EH (cell line): ENCODE measurements at regions not wholly inside any gene's neighbourhood (a gene's known extent, or its start where the extent isn't known, plus 50 kb on each side); places are given as distances from the start of the nearest gene placed in this dataset.
"Not testable (repeated sequence)": the region's sequence is repeated elsewhere in the genome, so short reads cannot be mapped to it uniquely, and the experiment has no call there.

ENCODE experiments used
- DNase-seq: peaks from one replicate; pipeline ENCODE4 v3.0.0-alpha.2; 2015; ENCODE audit warnings: low read depth

DNA sequence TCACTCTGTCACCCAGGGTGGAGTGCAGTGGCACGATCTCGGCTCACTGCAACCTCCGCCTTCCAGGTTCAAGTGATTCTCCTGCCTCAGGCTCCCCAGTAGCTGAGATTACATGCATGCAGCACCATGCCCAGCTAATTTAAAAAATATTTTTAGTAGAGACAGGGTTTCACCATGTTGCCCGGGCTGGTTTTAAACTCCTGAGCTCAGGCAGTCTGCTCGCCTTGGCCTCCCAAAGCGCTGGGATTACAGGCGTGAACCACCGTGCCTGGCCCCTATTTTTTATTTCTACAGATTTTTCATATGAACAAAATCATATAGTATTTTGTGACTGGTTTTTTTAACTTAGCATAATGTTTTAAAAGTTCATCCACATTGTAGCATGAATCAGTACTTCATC, 310.6 kb downstream of the RPS24 start:
- not testable (repeated sequence) for DNase-seq

DNA sequence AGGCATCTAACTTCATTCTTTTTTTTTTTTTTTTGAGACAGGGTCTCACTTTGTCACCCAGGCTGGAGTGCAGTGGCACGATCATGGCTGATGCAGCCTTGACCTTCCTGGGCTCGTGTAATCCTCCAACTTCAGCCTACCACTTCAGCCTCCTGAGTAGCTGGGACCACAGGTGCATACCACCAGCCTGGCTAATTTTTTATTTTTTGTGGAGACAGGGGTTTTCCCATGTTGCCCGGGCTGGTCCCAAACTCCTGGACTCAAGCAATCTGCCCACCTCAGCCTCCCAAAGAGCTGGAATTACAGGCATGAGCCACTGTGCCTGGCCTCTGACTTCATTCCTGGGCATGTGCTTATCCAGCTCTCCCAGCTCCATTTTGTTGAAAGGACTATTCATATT, 311.9 kb downstream of the RPS24 start:
- DNase-seq, result not testable (repeated sequence)

DNA sequence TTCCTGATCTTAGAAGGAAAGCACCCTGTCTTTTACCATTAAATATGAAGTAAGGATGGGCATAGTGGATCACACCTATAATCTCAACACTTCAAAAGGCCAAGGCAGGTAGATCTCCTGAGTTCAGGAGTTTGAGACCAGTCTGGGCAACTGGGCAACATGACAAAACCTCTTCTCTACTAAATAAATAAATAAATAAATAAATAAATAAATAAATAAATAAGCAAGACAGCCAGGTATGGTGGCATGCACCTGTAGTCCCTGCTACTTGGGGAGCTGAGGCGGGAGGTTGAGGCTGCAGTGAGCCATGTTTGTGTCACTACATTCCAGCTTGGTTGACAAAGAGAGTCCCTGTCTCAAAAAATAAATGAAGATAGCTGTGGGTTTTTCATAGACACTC, 313.1 kb downstream of the RPS24 start:
- no peak for DNase-seq

DNA sequence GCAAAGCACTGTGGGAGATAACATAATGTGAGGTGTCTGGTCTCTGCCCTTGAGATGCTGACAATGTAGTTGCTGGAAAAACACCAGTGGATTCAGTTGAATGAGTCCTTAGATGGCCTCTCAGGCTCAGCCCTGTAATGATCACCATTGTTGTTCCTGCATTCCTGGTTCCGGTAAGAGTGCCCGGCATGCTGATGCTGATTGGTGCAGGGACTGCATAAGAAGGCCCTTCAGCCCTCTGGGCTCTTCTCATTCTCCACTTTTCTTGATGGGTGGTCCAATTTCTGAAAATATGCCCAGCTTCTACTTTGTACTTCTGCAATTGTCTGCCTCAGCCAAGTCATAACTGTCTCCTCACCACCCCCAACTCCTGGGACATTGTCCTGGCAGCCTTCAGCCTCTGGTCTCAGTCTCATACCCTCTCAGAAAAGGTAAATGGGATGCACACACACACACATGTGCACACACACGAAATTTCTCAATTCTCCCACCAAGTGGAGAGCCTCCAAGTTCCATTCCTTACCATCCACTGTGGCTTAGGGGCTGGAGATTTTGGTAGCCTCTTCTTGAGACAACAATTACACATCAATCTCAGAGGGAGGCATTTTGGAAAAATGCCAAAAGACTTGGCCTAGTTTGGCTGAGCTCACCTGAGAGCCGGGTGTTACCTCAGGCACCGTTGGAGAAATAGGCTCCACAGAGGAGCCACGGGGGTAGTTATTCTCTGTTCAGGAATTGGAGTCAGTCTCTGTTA, 314.9 kb downstream of the RPS24 start:
- no peak for DNase-seq

GRCh38 chr10:78349165-78349516, 315.5 kb downstream of the RPS24 start:
- DNase-seq, result no peak

- DNase-seq, result no peak
Measured at GRCh38 chr10:78349911-78350663, 316.4 kb downstream of the RPS24 start.

- DNase-seq, result no peak
Measured at GRCh38 chr10:78351283-78351682, 317.6 kb downstream of the RPS24 start.

GRCh38 chr10:78351809-78352208, 318.1 kb downstream of the RPS24 start:
- no peak for DNase-seq

DNA sequence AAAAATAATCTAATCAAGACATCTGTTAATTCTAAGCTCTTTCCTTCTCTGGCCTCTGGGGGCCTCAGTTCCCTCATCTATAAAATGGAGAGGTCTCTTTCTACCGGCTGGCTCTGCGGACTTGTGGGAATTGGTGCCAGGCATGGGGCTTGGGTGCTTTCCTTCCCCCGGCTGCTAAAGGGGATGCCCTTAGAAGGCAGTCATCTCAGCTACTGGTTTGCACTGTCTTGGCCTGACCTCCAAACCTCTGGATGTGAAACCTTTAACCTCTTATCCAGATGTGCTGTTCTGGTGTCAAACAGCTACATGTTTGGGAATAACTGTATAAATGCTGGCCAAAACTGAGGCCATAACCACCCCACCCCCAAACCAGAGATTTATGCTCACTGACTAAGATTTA, 320.0 kb downstream of the RPS24 start:
- DNase-seq, result no peak

DNA sequence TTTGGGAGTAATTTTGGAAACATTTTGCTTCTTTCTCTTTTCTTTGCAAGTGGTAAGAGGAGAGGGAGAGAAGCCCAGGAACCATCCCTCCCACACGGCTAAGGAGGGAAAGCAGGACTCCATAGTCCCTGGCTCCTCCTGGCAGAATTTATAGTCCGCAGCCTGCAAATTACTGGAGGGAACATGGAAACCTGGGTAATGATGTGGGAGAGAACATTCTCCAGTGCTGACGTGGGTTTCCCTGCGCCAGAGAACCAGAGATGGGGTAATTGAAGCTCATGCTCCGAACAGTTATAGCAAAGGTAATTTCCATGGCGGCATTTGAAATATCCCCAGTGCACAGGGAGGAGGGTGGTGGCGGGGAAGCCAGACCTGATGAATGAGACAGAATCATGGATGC, 320.4 kb downstream of the RPS24 start:
- DNase-seq, result no peak

DNA sequence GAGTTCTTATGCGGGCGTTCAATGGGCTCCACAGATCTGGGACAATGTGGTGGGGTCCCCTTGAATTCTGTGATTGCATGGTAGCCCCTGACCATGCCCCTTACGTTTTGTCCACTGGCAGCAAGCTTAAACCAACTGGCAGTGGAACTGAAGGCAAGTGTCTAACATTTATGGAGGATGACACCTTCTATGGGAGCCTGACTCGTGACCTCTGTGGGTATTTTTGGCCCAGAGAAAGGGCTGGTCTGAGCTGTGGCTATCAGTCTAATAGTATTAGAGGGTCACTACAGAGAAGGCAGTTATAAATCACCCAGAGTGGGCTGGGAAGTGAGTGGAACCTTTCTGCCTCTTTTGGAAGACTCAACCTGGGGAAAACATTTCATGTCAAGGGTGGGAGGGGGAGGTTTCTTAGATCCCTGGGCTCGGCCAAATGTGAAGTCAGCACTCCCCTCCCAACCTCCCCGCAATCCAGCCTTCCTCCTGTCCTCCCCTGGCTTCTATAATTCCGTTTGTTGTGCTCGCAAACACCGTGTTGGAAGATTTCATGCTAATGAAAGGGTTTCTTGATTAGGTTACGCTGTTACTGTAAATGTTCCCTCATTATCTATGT, 322.7 kb downstream of the RPS24 start:
- DNase-seq, result no peak

GRCh38 chr10:78357141-78358063, 323.7 kb downstream of the RPS24 start:
- DNase-seq, result no peak

DNA sequence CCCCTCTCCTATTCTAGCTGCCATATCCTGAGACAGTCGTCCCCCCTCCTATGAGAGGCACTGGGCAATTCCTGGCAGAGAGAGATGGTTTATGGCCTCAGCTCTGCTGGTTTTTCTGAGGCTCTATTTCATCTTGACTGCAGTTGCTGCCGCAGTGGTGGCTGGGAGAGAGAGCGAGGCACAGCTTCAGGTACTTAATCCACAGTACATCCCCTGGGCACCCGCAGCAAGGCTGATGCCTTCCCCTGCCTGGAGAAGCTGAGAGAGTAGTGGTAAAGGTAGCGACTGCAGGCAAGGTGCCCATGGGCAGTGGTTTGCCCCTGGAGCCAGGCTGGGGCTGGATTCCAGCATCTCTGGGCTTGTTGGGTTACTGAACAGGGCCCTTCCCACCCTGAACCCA, 324.7 kb downstream of the RPS24 start:
- no peak for DNase-seq

DNA sequence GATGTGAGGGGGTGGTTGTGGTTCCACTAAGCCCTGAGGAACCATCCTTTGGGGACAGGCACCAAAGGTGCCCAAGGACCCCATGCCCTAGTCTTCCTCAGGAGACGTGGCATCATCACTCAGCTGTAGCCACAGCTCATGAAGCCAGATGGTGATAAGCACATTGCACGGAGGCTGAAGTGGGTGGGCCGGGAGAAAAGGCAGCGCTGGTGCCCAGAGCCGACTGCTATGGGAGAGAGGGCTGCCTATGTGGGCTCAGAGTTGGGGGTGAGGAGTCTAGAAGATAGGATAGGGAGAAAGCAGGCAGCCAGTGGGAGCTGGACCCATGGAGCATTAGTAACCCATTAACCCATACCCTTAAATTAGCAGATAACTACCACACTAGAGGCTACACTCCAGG, 325.3 kb downstream of the RPS24 start:
- DNase-seq, result no peak

DNA sequence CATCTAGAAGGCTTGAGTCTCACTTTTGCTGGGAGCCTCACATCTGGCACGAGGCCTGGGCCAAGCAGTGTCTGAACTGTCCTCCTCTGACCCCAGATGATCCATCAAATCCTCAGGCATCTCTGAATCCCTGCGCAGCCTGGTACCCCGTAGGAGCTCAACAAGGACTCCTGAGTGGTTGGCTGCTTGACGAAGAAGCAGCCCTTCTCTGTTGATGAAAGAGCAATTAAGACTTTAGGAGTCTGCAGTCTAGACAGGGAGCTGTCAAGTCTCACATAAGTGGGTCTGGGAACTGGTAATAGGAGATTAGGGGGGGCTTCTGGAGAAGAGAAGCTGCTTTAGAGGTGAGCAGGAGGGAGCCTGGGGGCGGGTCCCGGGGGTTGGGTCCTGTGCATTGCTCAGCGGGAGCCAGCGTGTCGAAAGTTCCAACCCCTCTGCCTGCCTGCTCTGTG, 326.0 kb downstream of the RPS24 start:
- DNase-seq, result no peak

GRCh38 chr10:78360284-78360683, 326.6 kb downstream of the RPS24 start:
- DNase-seq, result no peak

DNA sequence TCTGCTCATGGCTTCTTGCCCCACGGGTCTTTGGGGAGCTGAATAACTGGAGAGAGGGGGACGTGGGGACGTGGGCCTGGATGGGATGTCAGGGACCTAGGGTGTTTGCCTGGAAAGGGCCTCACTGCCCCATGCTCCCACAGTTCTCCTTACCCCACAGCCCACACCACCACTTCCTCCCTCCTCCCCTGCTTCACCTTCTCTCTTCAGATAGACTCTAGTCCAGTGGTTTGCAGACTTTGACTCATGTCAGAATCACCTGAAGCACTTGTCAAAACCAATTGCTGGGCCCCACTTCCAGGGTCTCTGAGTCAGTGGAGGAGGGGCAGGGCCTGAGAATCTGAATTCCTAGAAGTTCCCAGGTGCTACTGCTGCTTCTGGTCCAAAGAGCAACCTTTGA, 327.4 kb downstream of the RPS24 start:
- DNase-seq, result no peak

GRCh38 chr10:78362406-78363022, 328.9 kb downstream of the RPS24 start:
- peak; percentile 85 for DNase-seq

DNA sequence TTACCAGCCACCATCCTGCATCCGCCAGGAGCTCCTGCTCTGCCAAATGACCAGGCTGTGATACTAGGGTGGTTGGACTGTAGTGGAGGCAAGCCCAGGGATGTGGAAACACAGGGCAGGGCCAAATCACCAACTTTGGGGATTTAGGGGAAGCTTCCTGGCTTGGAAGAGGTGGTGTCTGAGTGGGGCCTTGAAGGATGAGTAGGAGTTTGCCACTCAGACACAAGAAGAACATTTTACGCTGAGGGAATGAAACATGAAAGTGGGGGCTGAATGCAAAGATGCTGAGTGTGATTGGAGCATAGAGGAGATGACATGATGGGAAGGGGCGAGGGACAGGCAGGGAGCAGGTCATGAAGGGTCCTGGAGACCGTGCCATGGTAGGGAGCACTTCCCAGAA, 329.5 kb downstream of the RPS24 start:
- DNase-seq, result no peak

DNA sequence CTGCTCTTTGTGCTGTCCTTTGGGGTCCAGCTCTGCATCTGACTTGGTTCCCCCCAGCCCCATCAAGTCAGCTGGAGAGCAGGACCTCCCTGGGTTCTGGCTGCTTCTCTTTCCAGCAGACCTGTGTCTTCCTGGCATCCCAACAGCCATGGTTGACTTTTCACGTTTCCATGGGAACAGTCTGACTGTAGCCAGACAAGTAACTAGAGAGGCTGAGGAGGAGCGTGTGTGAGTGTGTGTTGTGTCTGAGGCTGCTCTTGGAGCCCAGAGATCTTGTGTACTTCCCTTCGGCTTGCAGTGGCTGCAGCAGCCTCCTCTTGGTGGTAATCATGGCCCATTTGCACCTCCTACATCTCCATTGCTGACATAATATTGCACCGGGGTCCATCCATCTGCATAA, 332.0 kb downstream of the RPS24 start:
- DNase-seq, result no peak

DNA sequence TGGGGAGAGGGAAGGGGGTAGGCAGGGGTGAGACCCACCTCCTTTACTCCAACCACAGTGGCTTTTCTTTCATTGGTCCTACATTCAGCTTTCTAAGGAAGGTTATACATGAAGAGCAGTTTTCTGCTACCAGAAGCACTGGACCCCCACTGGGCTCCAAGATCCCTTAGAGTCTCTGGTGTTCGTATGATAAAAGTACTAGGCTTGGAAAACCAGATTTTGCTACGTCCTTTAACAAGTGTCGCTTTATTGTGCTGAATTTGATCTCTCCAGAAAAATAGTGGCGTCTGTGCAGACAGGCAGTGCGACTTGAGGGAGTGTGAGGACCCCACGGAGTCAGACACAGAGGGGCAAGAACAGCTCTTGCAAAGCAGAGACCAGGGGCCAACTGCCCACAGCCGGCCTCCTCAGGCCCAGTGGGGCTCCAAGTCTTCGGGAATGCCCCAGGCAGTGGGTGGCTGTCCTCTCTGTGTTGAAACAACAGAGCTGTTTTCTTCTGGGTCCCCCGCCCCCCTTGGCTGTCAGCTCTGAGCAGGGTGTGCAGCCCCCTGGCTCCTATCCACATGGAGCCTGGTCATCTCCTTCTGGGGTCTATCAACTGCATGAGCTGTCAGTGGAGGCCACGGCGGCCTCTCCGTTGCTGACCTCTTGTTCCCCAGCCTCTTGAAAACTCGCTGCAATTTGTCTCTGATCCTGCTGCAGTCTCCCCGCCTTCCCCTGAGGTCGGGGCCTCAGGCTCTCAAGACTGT, 333.2 kb downstream of the RPS24 start:
- DNase-seq, result no peak
